VCaP (cell line): ENCODE measurements at regions not wholly inside any gene's neighbourhood (a gene's known extent, or its start where the extent isn't known, plus 50 kb on each side); places are given as distances from the start of the nearest gene placed in this dataset.

ENCODE experiments used
- H3K27ac ChIP-seq: fragments of 450-650 bp; 2 replicates; pipeline ENCODE4 v1.5.1; 2017
- CTCF ChIP-seq: fragments of 450-650 bp; conservative IDR thresholded peaks from 2 replicates; pipeline ENCODE4 v1.5.1; 2017; ENCODE audit warnings: mild to moderate bottlenecking, moderate library complexity

GRCh38 chr11:127199306-127199801 is 198.8 kb upstream of the KIRREL3 start:
- H3K27ac ChIP-seq, result no peak overlapping the region
- no peak for TF ChIP-seq CTCF

- TF ChIP-seq CTCF, result no peak
- H3K27ac ChIP-seq, result no peak overlapping the region
Measured at GRCh38 chr11:127195501-127196120, 195.0 kb upstream of the KIRREL3 start.

GRCh38 chr11:127194521-127194920 is 194.0 kb upstream of the KIRREL3 start:
- no peak overlapping the region for H3K27ac ChIP-seq
- no peak for TF ChIP-seq CTCF

GRCh38 chr11:127193950-127194349 is 193.4 kb upstream of the KIRREL3 start:
- no peak overlapping the region for H3K27ac ChIP-seq
- TF ChIP-seq CTCF, result no peak

GRCh38 chr11:127191689-127192088 is 191.1 kb upstream of the KIRREL3 start:
- TF ChIP-seq CTCF, result no peak
- H3K27ac ChIP-seq, result no peak overlapping the region

- no peak overlapping the region for H3K27ac ChIP-seq
- no peak for TF ChIP-seq CTCF
Measured at GRCh38 chr11:127191261-127191660, 190.7 kb upstream of the KIRREL3 start.

GRCh38 chr11:127182586-127183203 is 182.1 kb upstream of the KIRREL3 start:
- TF ChIP-seq CTCF, result no peak
- H3K27ac ChIP-seq, result no peak overlapping the region
